SKM-1 treated with dmso at 0.1 percent for 144 hours (cell line): ENCODE measurements at regions not wholly inside any gene's neighbourhood (a gene's known extent, or its start where the extent isn't known, plus 50 kb on each side); places are given as distances from the start of the nearest gene placed in this dataset.
"Not testable (repeated sequence)": the region's sequence is repeated elsewhere in the genome, so short reads cannot be mapped to it uniquely, and the experiment has no call there.

Experiments
- DNase-seq: peaks from one replicate; lab custom pipeline; 2025; ENCODE audit not compliant: unreplicated experiment; lab: John Stamatoyannopoulos, UW

GRCh38 chr15:62218841-62219240, 53.8 kb upstream of the C2CD4B start:
- no peak for DNase-seq

- DNase-seq: no peak
Observed at GRCh38 chr15:62219799-62220198, 54.7 kb upstream of the C2CD4B start.

- DNase-seq: no peak
Observed at GRCh38 chr15:62223020-62223419, 57.9 kb upstream of the C2CD4B start.

GRCh38 chr15:62228604-62229003, 63.5 kb upstream of the C2CD4B start:
- no peak for DNase-seq

GRCh38 chr15:62231856-62232255, 66.8 kb upstream of the C2CD4B start:
- no peak for DNase-seq

GRCh38 chr15:62240121-62241096, 75.3 kb upstream of the C2CD4B start:
- DNase-seq: no peak

GRCh38 chr15:62241135-62241770, 76.2 kb upstream of the C2CD4B start:
- DNase-seq: no peak

GRCh38 chr15:62242999-62243398, 77.9 kb upstream of the C2CD4B start:
- no peak for DNase-seq

- no peak for DNase-seq
Observed at GRCh38 chr15:62244762-62245161, 79.7 kb upstream of the C2CD4B start.

- no peak for DNase-seq
Observed at GRCh38 chr15:62248277-62248984, 83.3 kb upstream of the C2CD4B start.

- DNase-seq: no peak
Observed at GRCh38 chr15:62249501-62249900, 84.4 kb upstream of the C2CD4B start.

GRCh38 chr15:62250186-62250585, 85.1 kb upstream of the C2CD4B start:
- DNase-seq: no peak

GRCh38 chr15:62250978-62251377, 85.9 kb upstream of the C2CD4B start:
- no peak for DNase-seq

- DNase-seq: no peak
Observed at GRCh38 chr15:62253294-62253693, 88.2 kb upstream of the C2CD4B start.

GRCh38 chr15:62254137-62254934, 89.3 kb upstream of the C2CD4B start:
- DNase-seq: peak; percentile 32

- not testable (repeated sequence) for DNase-seq
Observed at GRCh38 chr15:62256430-62256829, 91.3 kb upstream of the C2CD4B start.

GRCh38 chr15:62257996-62258521, 93.0 kb upstream of the C2CD4B start:
- no peak for DNase-seq

- DNase-seq: no peak
Observed at GRCh38 chr15:62262305-62262941, 97.3 kb upstream of the C2CD4B start.

GRCh38 chr15:62264196-62264595, 99.1 kb upstream of the C2CD4B start:
- DNase-seq: no peak

- no peak for DNase-seq
Observed at GRCh38 chr15:62269504-62269903, 104.4 kb upstream of the C2CD4B start.
